Thyroid gland (tissue), 4 donors: ENCODE measurements at regions not wholly inside any gene's neighbourhood (a gene's known extent, or its start where the extent isn't known, plus 50 kb on each side); places are given as distances from the start of the nearest gene placed in this dataset.

Experiments
- POLR2A ChIP-seq, 2 donors: fragments of 450-650 bp; IDR thresholded peaks; one replicate each; pipeline ENCODE4 v1.6.1; 2017; ENCODE audit warnings: antibody characterized with exemption in 2 of 2, mild to moderate bottlenecking in 2 of 2, moderate library complexity in 1 of 2
- TF ChIP-seq, protein P1 (sequence below), 6 experiments: fragments of 200-600 bp in 3 of 6; fragments of 450-650 bp in 3 of 6; sonication (generic) in 3 of 6; IDR thresholded peaks; one replicate each; pipeline ENCODE4 v1.5.1; 2016 to 2019; ENCODE audit warnings: antibody characterized with exemption in 6 of 6, mild to moderate bottlenecking in 2 of 6, inconsistent platforms in 1 of 6, moderate library complexity in 1 of 6

DNA sequence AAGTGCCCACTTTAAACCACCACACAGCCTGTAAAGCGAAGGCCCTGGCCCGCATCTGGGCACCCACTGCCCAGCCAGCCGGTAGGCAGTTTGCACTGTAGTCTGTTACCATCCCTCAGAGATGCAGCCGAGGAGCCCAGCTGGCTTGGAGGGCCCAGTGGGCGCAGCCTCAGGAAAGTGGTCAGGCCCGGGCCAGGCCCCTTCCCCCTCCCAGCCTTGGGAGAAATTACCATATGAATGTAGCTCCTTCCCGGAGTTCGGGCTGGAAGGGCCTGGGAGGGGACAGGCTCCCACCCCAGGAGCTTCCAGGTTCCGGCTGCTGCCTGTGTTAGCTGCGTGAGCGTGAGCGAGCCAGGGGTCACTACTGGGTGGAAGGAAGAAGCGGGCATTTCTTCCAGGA is 325.4 kb downstream of the SEC14L1 start:
- no peak for TF ChIP-seq POLR2A (IDR thresholded peaks at IDR 0.05)
- TF ChIP-seq, protein P1, sequence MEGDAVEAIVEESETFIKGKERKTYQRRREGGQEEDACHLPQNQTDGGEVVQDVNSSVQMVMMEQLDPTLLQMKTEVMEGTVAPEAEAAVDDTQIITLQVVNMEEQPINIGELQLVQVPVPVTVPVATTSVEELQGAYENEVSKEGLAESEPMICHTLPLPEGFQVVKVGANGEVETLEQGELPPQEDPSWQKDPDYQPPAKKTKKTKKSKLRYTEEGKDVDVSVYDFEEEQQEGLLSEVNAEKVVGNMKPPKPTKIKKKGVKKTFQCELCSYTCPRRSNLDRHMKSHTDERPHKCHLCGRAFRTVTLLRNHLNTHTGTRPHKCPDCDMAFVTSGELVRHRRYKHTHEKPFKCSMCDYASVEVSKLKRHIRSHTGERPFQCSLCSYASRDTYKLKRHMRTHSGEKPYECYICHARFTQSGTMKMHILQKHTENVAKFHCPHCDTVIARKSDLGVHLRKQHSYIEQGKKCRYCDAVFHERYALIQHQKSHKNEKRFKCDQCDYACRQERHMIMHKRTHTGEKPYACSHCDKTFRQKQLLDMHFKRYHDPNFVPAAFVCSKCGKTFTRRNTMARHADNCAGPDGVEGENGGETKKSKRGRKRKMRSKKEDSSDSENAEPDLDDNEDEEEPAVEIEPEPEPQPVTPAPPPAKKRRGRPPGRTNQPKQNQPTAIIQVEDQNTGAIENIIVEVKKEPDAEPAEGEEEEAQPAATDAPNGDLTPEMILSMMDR (IDR thresholded peaks at IDR 0.05), result no peak
